NCI-H1417 treated with DMSO at 0.1 percent for 48 hours (cell line): ENCODE measurements at regions not wholly inside any gene's neighbourhood (a gene's known extent, or its start where the extent isn't known, plus 50 kb on each side); places are given as distances from the start of the nearest gene placed in this dataset.

Experiments
- DNase-seq: peaks from one replicate; lab custom pipeline; 2025; lab: John Stamatoyannopoulos, UW

DNA sequence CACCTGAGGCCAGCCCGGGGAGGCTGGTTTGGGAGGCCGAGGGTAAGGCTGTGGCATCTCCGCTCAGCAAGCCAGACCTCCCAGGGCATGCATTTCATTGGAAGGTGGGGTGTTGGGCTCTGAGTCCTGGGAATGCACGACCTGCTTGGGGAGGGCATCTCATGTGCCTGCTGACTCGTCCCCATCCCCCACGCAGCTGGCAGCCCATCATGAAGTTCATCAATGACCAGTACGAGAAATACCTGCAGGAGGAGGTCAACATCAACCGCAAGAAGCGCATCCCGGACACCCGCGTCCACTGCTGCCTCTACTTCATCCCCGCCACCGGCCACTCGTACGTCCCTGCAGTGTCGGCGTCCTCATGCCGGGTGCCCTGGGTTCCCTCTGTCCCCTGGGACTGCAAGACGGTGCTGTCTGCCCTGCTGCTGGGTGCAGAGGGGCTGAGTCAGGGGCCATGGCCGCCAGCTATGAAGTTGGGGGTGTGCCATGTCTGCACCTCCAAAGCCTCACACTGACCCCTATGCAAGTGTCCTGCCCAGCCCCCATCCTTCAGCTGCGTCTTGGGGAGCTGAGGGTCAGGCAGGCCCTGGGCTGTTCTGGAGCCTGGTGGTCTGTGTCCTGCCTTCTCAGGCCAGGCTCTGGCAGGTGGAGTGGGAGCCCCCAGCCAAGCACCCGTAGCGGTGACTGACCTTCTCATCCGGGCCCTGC lies 347.9 kb downstream of the SEC14L1 start:
- DNase-seq: no peak

DNA sequence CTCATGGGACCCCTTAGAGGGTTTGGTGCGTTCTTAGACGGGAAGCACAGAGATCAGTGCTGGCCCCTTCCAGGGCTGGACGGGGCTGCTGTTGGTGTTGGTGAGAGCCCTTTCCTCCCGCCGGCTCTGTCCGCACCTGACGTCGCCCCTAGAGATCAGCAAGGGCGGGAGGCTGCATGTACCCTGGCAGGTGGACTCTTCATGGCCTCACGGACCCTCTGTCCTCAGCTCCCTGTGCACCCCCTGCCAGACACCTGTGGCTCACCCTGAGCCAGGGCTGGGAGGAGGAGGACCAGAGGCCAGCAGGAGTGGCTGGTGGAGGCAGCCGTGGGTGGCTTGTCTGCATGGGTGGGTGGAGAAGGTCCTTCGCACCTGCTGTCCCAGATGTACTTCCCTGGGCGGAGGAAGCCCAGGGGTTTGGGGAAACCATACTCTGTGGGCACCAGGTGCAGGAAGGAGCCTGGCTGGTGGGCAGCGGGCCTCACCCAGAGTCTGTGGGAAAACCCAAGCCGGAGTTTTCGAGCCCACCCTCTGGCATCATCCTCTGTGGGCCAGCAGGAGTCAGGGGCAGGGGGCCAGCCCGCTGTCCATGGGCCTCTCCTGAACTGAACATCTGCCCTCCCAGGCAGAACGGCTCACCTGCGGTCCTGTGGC lies 348.6 kb downstream of the SEC14L1 start:
- DNase-seq: no peak

DNA sequence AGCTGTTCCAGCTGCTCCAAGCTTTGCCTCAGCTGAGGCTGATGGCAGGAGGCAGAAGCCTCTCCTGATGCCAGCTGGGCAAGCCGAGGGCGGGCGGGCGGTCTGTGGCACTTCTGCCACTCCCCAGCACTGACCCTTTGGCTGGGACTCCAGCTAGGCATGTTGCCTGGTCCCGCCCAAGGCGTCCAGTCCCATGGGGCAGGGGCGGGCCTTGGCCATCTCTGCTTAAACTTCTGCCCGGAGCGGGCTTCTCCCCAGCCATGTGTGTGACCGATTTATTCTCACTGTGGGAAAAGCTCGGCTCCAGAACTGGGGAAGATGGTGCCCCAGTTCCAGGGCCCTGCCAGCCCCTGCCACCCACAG lies 349.1 kb downstream of the SEC14L1 start:
- no peak for DNase-seq

GRCh38 chr17:77490361-77491183 lies 349.8 kb downstream of the SEC14L1 start:
- no peak for DNase-seq

- DNase-seq: no peak
These were observed 351.2 kb downstream of the SEC14L1 start for GRCh38 chr17:77491921-77492445.

- no peak for DNase-seq
These were observed 351.9 kb downstream of the SEC14L1 start for GRCh38 chr17:77492446-77493237.

DNA sequence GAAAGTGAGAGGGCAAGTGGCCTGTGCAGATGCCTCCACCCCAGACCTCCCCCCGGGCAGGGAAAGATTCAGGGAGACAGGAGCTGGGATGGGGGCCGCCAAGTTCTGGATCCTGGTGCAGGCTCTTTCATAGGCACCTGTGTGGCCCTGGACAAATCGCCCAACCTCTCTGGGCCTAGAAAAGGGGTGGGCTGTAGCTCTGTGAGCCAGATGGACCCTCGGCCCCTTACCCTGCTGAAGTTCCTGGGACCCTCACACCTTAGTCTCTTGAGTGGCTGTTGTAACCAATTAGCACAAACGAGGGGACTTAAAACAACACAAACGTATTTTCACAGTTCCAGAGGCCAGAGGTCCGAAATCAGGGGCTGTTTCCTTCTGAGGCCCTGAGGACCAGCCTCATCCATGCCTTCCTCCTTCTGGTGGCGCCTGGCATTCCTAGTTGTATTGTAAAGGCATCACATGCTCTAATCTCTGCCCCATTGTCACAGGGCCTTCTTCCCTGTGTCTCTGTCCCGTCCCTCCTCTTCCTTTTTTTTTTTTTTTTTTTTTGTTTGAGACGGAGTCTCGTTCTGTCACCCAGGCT lies 352.6 kb downstream of the SEC14L1 start:
- no peak for DNase-seq

- DNase-seq: no peak
These were observed 353.3 kb downstream of the SEC14L1 start for GRCh38 chr17:77493901-77494663.

DNA sequence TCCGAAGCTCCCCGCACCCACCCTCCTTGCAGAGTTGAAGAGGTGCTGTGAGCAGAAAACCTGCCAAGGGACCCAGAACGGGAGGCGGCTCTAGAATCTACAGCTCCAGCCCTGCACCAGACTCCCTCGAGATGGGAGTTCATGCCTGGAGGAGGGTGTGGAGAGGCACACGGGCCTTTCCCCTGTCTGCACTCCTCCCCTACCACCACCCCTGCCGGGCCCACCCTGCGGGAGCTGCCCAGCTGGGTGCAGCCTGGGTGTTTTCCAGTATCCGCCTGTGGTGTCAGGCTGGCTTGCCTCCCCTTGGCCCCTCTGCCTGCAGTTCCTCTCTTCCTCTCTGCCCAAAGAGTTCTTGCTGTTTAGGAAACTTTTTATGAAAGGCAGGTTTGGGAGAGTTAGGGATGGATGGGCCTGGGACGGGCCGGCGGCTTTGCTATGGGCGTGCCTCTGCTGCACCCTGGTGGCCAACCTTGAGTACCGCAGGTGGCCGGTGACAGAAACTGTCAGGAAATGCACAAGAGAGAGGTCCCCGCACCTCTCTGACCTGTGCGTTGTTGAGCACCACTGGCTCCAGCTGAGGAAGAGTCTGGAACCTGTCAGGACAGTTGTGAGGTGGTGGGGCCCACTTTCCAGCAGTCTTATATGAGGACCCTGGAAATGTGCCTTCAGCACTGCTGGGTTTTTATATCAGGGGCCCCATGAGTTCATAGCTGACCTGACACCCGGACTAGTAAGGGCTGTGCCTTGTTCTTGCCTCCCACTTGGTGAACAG lies 354.1 kb downstream of the SEC14L1 start:
- no peak for DNase-seq

DNA sequence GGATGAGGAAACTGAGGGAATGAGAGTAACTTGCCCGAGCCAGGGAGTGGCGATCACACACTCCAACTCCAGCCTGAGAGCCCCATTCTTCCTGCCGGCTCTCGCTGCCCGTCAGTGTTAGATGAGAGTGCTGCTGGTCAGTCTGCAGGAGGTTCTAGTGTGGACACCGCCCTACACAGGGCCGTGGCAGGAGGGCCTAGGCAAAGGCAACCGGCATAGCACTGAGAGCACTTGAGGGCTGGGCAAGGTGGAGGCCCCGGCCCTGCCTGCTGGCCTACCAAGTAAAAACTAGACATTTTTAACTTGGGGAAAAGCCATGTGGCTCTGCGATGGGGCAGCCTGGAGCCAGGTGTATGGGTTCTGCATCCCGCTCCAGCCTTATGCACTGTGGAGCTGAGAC lies 354.8 kb downstream of the SEC14L1 start:
- no peak for DNase-seq

DNA sequence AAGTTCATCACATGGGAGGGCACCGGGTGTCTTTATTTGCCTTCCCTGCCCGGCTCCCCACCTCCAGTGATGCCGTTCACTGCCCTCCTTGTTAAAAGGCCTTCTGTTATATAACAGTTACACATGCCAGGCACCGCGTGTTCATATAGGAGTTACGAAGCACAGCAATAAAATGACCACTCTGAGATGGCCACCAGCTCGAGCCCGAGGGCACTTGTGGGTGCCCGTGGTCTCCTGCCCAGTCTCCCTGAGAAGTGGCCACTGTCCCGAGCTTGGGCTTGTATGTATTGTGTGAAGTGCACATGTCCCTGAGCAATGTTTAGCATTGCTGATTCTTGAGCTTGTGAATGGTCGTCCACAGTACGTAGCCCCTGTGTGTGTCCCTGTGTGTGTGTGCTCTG lies 355.6 kb downstream of the SEC14L1 start:
- DNase-seq: no peak

DNA sequence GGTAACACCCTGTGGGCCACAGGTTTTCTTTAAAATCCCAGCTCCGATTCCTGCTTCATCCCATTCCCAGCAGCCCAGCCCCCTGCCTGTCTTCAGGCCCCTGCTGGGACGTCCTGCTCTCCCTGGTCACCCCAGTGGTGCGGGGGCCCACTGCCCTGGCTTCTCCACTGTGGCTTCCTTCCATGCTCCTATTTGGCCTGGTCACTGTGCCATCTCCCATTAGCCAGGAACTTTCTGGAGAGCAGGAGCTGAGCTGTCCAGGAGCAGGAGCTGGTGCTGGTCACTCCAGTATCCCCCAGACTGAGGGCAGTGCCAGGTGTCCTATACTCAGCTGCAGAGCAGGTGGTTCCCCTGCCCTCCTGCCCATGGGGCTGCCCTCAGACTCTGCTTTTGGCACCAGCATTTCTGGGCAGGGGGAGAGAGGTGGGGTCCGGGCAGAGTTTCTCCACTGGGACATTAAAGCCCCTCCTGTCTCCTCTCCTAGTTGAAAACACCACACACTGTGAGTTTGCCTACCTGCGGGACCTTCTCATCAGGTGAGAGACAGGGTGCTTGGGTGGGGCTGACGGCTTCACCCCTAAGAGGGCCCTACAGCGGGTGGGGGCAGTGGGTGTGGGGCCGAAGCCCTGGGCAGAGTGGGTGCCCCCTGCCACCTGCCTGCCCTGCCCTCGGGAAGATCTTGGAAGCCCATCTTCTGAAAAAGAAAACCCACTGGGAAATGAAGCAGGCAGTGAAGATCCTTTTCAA lies 356.2 kb downstream of the SEC14L1 start:
- DNase-seq: no peak

- DNase-seq: no peak
These were observed 356.8 kb downstream of the SEC14L1 start for GRCh38 chr17:77497578-77497934.

DNA sequence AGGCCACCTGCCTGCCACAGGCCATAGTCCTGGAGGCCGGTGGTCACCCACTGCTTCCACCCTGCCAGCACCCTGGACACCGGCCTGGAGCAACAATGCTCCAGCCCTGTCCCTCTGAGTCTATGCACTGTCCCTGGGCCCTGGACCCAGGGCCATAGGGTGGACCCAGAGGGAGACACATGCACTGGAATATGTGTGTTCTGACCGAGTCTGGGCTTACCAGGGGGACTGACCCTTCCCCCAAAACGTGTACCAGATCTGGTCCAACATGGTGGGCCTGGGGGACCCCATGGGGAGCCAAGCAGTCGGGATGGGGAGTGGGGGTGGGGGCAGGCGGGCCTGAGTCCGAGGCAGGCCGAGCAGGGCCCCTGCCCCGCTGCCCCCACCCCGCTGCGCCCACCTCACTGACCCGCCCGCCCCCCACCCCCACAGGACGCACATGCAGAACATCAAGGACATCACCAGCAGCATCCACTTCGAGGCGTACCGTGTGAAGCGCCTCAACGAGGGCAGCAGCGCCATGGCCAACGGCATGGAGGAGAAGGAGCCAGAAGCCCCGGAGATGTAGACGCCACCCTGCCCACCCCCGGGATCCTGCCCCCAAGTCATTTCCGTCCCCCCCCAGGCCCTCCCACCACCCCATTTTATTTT lies 357.4 kb downstream of the SEC14L1 start:
- DNase-seq: no peak

GRCh38 chr17:77498791-77499698 lies 358.3 kb downstream of the SEC14L1 start:
- DNase-seq: no peak

GRCh38 chr17:77499699-77500435 lies 359.1 kb downstream of the SEC14L1 start:
- DNase-seq: no peak

DNA sequence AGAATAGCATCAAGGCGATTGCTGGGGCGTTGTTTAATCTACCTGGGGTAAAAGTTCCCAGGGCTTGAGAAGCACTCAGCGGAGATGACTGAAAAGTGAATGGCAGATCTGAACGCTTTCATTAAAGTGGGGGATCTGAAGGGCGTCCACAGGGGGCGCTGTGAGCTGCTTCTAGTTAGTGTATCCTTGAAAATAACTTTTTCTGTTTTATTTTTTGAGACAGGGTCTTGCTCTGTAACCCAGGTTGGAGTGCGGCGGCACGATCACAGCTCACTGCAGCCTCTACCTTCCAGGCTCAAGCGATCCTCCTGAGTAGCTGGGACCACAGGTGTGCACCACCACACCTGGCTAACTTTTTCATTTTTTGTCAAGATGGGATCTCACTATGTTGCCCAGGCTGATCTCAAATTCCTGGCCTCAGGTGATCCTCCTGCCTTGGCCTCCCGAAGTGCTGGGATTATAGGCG lies 360.4 kb downstream of the SEC14L1 start:
- DNase-seq: no peak
